ENCODE measurements at regions not wholly inside any gene's neighbourhood (a gene's known extent, or its start where the extent isn't known, plus 50 kb on each side); places are given as distances from the start of the nearest gene placed in this dataset.

GRCh38 chr18:22704586-22704918, 228.6 kb upstream of the RBBP8 start:
- FAIRE-seq = no peak
- no peak overlapping the region for H3K4me2 ChIP-seq (ENCODE audit: control insufficient read depth, insufficient read depth)
- H3K36me3 ChIP-seq (ENCODE audit: control insufficient read depth in 2 of 2, insufficient read depth in 2 of 2, low read length in 1 of 2) = no peaks in the 10 kb centered on the region
- TF ChIP-seq USF2 (IDR thresholded peaks at IDR 0.05; ENCODE audit: borderline replicate concordance, low read depth, low read length) (no peak), SUZ12 (IDR thresholded peaks at IDR 0.05; ENCODE audit: unreplicated experiment) (no peak), ASH2L (IDR thresholded peaks at IDR 0.05; ENCODE audit: borderline replicate concordance, low read depth) (no peak)
- no peaks in the 10 kb centered on the region for H4K20me1 ChIP-seq (ENCODE audit: control insufficient read depth, insufficient read depth)
- H2AFZ ChIP-seq (ENCODE audit: control insufficient read depth, low read depth, low read length) = no peak overlapping the region
- H3K79me2 ChIP-seq (ENCODE audit: control insufficient read depth, insufficient read depth, low read length) = no peaks in the 10 kb centered on the region
- H3K4me3 ChIP-seq = no peak overlapping the region
- CTCF ChIA-PET = interaction anchor here (0.6 to 3.5 kb wide), 16 partner anchors 10 to 1113 kb away, joined by 3 to 18 read pairs (median 3); no protein-coding TSS in a partner anchor
- RAD21 ChIA-PET (ENCODE audit: unreplicated experiment) = interaction anchor here (1.7 kb wide), 1 partner anchor 12 kb away, joined by 7 read pairs; no protein-coding TSS in a partner anchor
- H3K4me1 ChIP-seq (ENCODE audit: control insufficient read depth, insufficient read depth, low read length) = no peaks in the 10 kb centered on the region
- intact Hi-C loops (cut with micrococcal nuclease; ENCODE audit: unreplicated experiment) = loop anchor here (2.0 to 10.0 kb wide), 5 partner anchors 97 to 1510 kb away; no protein-coding TSS in a partner anchor
- BruUV-seq (replicated peaks) = no TSS peak
- no peaks in the 10 kb centered on the region for H3K27me3 ChIP-seq (replicated peaks in 1 of 2; ENCODE audit: control insufficient read depth in 2 of 2, insufficient read depth in 2 of 2, low read length in 1 of 2)
- WGBS (ENCODE audit: insufficient coverage, insufficient replicate concordance, low lambda C conversion rate, missing lambda C conversion rate) = 0% methylated on average over 1 of the region's 1 CpG
- no peak overlapping the region for H3K9ac ChIP-seq (ENCODE audit: control insufficient read depth, insufficient read depth, low read length)
- no peak for ATAC-seq
- SMC1A ChIA-PET (ENCODE audit: uncharacterized antibody, unreplicated experiment) = interaction anchor here (1.4 to 1.6 kb wide), 2 partner anchors 34 to 49 kb away, joined by 3 to 4 read pairs; no protein-coding TSS in a partner anchor
- H3K9me3 ChIP-seq (replicated peaks; ENCODE audit: control insufficient read depth, insufficient read depth, low read length) = no peaks in the 10 kb centered on the region
- no peak overlapping the region for H3K27ac ChIP-seq (ENCODE audit: control insufficient read depth, insufficient read depth)
- in situ Hi-C loops (cut with MboI) = loop anchor here (10.0 to 25.0 kb wide), 6 partner anchors 92 to 1642 kb away; no protein-coding TSS in a partner anchor
- DNase-seq (ENCODE audit: low read depth, low spot score) = no peak
- POLR2A ChIA-PET = no interaction called here

DNA sequence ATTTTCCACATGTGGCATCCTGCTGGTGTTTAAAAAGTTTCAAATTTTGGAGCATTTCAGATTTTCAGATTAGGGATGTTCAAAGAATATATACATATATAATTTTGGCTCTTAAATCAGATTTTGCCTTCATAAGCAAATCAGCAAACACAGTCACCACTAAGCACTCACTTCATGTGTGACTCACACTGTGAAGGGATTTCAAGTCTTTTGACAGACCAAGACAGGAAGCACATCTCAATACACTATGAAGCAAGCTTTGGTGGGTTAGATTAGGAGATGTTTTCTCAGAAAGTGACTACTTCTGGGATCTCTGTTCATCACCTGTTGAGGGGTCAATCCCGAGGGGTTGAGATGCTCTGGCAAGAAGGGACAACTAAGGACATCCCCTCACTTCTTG, 227.8 kb upstream of the RBBP8 start:
- Histone ChIP-seq H3K4me2 (ENCODE audit: control insufficient read depth, insufficient read depth) (no peak overlapping the region), H3K9me3 (replicated peaks; ENCODE audit: control insufficient read depth, insufficient read depth, low read length) (no peaks in the 10 kb centered on the region), H3K9ac (ENCODE audit: control insufficient read depth, insufficient read depth, low read length) (no peak overlapping the region), H3K36me3 (ENCODE audit: control insufficient read depth in 2 of 2, insufficient read depth in 2 of 2, low read length in 1 of 2) (no peaks in the 10 kb centered on the region), H3K27ac (ENCODE audit: control insufficient read depth, insufficient read depth) (no peak overlapping the region), H3K4me3 (no peak overlapping the region), H4K20me1 (ENCODE audit: control insufficient read depth, insufficient read depth) (no peaks in the 10 kb centered on the region), H3K79me2 (ENCODE audit: control insufficient read depth, insufficient read depth, low read length) (no peaks in the 10 kb centered on the region), H3K27me3 (replicated peaks in 1 of 2; ENCODE audit: control insufficient read depth in 2 of 2, insufficient read depth in 2 of 2, low read length in 1 of 2) (no peaks in the 10 kb centered on the region), H3K4me1 (ENCODE audit: control insufficient read depth, insufficient read depth, low read length) (no peaks in the 10 kb centered on the region), H2AFZ (ENCODE audit: control insufficient read depth, low read depth, low read length) (no peak overlapping the region)
- SMC1A ChIA-PET (ENCODE audit: uncharacterized antibody, unreplicated experiment) = interaction anchor here (1.1 to 1.4 kb wide), 2 partner anchors 35 to 142 kb away, joined by 3 to 4 read pairs; no protein-coding TSS in a partner anchor
- RAD21 ChIA-PET (ENCODE audit: unreplicated experiment) = no interaction called here
- peak; percentile 45; the same call in 2 of the 3 replicates for ATAC-seq
- no peak for FAIRE-seq
- WGBS (ENCODE audit: insufficient coverage, insufficient replicate concordance, low lambda C conversion rate, missing lambda C conversion rate) = 0% methylated on average over 1 of the region's 1 CpG
- intact Hi-C loops (cut with micrococcal nuclease; ENCODE audit: unreplicated experiment) = loop anchor here (2.0 to 10.0 kb wide), 4 partner anchors 143 to 1511 kb away; no protein-coding TSS in a partner anchor
- DNase-seq (ENCODE audit: low read depth, low spot score) = no peak
- BruUV-seq (replicated peaks) = no TSS peak
- in situ Hi-C loops (cut with MboI) = loop anchor here (10.0 to 25.0 kb wide), 6 partner anchors 93 to 1643 kb away; no protein-coding TSS in a partner anchor
- CTCF ChIA-PET = interaction anchor here (0.6 to 3.5 kb wide), 13 partner anchors 9 to 1114 kb away, joined by 3 to 18 read pairs (median 4); no protein-coding TSS in a partner anchor
- POLR2A ChIA-PET = no interaction called here
- TF ChIP-seq BACH1 (IDR thresholded peaks at IDR 0.05; ENCODE audit: borderline replicate concordance) (no peak), KLF5 (IDR thresholded peaks at IDR 0.05; ENCODE audit: partially characterized antibody) (no peak), CEBPB (IDR thresholded peaks at IDR 0.05; ENCODE audit: borderline replicate concordance in 1 of 2, low read depth in 2 of 2, low read length in 2 of 2) (no peak), CHD2 (IDR thresholded peaks at IDR 0.05; ENCODE audit: borderline replicate concordance, low read depth, low read length) (no peak), SUZ12 (IDR thresholded peaks at IDR 0.05; ENCODE audit: unreplicated experiment) (no peak), SP1 (IDR thresholded peaks at IDR 0.05; ENCODE audit: low read depth, low read length) (no peak), CHD1 (IDR thresholded peaks at IDR 0.05; ENCODE audit: low read depth, low read length) (no peak), IRF5 (IDR thresholded peaks at IDR 0.05; ENCODE audit: borderline replicate concordance) (no peak), HDGF (IDR thresholded peaks at IDR 0.05) (no peak), ZNF207 (IDR thresholded peaks at IDR 0.05; ENCODE audit: borderline replicate concordance) (no peak), E2F4 (IDR thresholded peaks at IDR 0.05; ENCODE audit: low read depth, low read length) (no peak)

All from GM12878 (cell line).